AG04449 (cell line): ENCODE measurements at regions not wholly inside any gene's neighbourhood (a gene's known extent, or its start where the extent isn't known, plus 50 kb on each side); places are given as distances from the start of the nearest gene placed in this dataset.

Experiments
- CTCF ChIA-PET: fragments of 350-600 bp; formaldehyde crosslinking; extraction: SDS; loops from one replicate; lab custom pipeline; 2021; ENCODE audit warnings: antibody characterized with exemption; lab: Yijun Ruan, JAX
- POLR2A ChIA-PET: fragments of 400-600, 350-600 bp; formaldehyde crosslinking; extraction: SDS; loops from one replicate; lab custom pipeline; 2020; ENCODE audit warnings: antibody characterized with exemption, inconsistent platforms; lab: Yijun Ruan, JAX
- DNase-seq: peaks from one replicate; pipeline ENCODE4 v3.0.0-alpha.2; 2010; ENCODE audit warnings: low read depth, low spot score
- H3K4me3 ChIP-seq: 2 replicates; pipeline ENCODE4 v1.5.1; 2011; ENCODE audit warnings: low read depth, mild to moderate bottlenecking, control low read depth, low read length
- TF ChIP-seq, protein P1 (sequence below): IDR thresholded peaks from one replicate; pipeline ENCODE4 v1.5.1; 2011; ENCODE audit warnings: mild to moderate bottlenecking, moderate library complexity, low read length, control low read depth, inconsistent platforms; ENCODE audit not compliant: insufficient read depth; ENCODE audit errors: missing control alignments

DNA sequence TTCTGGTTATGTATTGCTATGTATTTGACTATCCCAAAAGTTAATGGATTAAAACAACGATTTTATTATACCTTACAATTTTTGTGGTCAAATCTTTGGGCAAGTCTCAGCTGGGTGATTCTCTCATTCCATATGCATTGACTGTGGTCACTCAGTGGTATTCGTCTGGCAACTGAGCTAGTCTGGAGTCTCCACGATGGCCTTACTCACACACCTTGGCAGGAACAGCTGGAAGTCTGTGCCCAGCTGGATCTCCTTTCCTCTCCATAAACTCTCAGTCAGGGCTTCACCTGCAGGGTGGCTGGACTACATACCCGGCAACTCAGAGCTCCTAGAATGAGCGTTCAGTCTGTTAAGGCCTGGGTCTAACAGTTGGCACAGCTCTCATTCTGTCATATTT is 141.1 kb upstream of the WDFY3 start:
- TF ChIP-seq, protein P1, sequence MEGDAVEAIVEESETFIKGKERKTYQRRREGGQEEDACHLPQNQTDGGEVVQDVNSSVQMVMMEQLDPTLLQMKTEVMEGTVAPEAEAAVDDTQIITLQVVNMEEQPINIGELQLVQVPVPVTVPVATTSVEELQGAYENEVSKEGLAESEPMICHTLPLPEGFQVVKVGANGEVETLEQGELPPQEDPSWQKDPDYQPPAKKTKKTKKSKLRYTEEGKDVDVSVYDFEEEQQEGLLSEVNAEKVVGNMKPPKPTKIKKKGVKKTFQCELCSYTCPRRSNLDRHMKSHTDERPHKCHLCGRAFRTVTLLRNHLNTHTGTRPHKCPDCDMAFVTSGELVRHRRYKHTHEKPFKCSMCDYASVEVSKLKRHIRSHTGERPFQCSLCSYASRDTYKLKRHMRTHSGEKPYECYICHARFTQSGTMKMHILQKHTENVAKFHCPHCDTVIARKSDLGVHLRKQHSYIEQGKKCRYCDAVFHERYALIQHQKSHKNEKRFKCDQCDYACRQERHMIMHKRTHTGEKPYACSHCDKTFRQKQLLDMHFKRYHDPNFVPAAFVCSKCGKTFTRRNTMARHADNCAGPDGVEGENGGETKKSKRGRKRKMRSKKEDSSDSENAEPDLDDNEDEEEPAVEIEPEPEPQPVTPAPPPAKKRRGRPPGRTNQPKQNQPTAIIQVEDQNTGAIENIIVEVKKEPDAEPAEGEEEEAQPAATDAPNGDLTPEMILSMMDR = no peak
- POLR2A ChIA-PET = no interaction called here
- CTCF ChIA-PET = interaction anchor here (1.0 to 2.6 kb wide), 2 partner anchors 11 to 23 kb away, joined by 3 to 12 read pairs; no protein-coding TSS in a partner anchor
- no peak overlapping the region for H3K4me3 ChIP-seq
- DNase-seq = no peak

DNA sequence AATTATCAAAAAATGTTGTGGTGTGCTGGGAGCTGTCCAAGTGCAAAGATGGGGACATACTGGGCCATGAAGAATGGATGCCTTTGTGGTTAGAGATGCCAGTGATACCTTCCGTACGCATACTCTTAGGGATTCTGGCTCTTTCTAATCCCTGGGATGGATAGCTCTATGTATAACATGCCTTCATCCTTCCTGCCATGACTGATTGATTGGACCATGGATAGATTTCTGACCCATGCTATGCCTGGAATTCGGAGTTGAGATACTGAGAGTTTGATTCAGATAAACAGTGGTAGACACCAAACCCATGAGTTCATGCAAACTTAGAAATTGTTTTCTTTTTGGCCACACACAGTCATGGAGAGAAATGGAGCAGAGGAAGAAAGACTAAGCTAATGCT is 147.2 kb upstream of the WDFY3 start:
- TF ChIP-seq, protein P1 = no peak
- POLR2A ChIA-PET = no interaction called here

DNA sequence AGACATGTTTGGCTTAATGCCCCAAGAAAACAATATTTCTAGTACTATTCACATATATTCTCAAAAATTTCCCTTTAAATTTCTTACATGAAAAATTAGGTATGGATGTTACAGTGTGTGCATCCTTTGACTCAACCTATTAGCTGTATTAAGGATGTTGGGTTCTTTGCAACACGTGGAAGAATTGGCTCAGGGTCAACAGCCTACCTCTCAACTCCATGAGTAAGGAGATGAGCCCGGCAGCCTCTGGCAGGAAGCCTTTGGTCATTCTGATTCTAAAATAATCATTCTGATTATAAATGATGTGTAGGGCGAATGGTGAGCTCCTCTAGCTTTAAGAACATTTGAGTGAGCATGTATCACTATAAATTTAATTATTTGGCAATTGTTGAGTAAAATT is 148.0 kb upstream of the WDFY3 start:
- ChIA-PET POLR2A (no interaction called here), CTCF (interaction anchor here (0.7 to 3.2 kb wide), 3 partner anchors 13 to 634 kb away, joined by 3 to 11 read pairs (median 3); no protein-coding TSS in a partner anchor)
- TF ChIP-seq, protein P1 = no peak
- DNase-seq = no peak
- no peak overlapping the region for H3K4me3 ChIP-seq

More for the DNA sequence above, 147.2 kb upstream of the WDFY3 start:
- no peak overlapping the region for H3K4me3 ChIP-seq
- peak; percentile 34 for DNase-seq
- CTCF ChIA-PET = interaction anchor here (3.2 kb wide), 1 partner anchor 29 kb away, joined by 11 read pairs; no protein-coding TSS in a partner anchor

DNA sequence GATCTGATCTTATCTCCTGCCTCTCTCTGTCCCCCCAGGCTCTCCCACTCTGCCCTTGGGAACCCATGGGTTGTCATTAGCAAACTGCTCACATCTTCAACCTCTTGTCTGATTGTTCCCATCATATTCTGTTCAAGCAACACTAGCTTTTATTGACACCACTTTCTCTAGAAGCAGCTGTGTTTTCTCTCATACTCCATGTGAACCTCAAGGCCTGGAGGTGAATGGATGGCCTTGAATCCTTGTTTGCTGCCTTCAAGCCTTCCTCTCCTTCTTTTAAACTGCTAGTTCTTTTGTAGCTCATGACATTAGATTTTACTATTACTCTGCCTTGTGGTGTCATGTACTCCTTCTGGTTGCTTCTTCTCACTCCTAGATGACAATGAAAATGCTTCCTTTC is 149.5 kb upstream of the WDFY3 start:
- no peak for DNase-seq
- TF ChIP-seq, protein P1 = no peak
- no peak overlapping the region for H3K4me3 ChIP-seq
- ChIA-PET POLR2A (no interaction called here), CTCF (interaction anchor here (1.4 kb wide), 1 partner anchor 27 kb away, joined by 3 read pairs; no protein-coding TSS in a partner anchor)

DNA sequence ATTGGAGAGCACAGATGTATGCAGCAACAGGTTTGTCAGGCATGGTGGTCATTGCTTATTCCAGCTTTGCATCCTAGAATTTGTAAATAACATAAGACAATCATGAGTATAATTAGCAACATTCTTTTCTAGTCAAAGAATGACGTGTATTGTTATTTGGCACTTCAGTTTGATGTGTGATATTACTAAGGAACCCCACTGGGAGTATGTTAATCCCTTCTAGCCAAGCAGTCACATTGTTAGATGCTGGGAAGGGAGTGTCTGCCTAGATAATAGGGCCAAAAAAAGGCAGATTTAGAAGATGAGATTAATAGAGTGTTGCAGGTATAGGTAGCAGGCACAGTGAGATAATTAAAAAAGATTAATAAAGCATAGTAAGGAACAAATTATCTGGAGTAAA is 159.2 kb upstream of the WDFY3 start:
- ChIA-PET CTCF (no interaction called here), POLR2A (no interaction called here)
- no peak for DNase-seq
- TF ChIP-seq, protein P1 = no peak
- no peak overlapping the region for H3K4me3 ChIP-seq

DNA sequence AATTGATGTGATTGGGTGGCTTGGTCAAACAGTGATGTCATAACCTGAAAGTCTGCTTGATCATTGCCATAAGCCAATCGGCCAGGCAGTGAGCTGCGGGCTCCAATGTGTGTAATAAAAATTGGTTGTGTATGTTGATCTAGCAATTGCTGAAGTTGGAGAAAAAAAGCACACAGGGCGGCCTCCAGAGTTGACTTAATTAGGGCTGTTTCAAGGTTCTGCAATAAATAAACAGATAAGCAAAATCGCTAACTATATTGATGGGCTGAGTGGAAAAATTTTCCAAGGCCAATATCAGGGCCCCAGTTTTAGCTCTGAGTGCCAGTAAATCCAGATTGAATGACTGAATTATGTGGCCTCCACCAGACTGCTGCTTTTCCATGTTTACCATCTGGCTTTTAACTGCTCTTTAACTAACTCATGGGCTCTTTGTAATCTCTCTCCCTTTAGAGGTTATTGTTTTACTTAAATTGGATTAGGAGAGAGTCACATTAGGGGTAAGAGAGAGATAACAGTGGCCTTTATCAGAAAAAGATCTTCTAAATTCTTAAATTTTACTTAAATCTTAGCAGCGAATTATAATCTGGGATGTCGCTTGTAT is 160.6 kb upstream of the WDFY3 start:
- TF ChIP-seq, protein P1 = no peak
- CTCF ChIA-PET = interaction anchor here (1.0 to 2.1 kb wide), 3 partner anchors 12 to 21 kb away, joined by 3 to 5 read pairs (median 3); no protein-coding TSS in a partner anchor
- H3K4me3 ChIP-seq = no peak overlapping the region
- POLR2A ChIA-PET = no interaction called here
- no peak for DNase-seq
